ENCODE measurements at regions not wholly inside any gene's neighbourhood (a gene's known extent, or its start where the extent isn't known, plus 50 kb on each side); places are given as distances from the start of the nearest gene placed in this dataset.

GRCh38 chr13:42485272-42485671 is 88.7 kb upstream of the TNFSF11 start:
- Histone ChIP-seq H2BK12ac (ENCODE audit: low read length in 2 of 2) (peak overlapping the region in 1 of 2 experiments; percentile 14), H3K9ac (ENCODE audit: low read length) (no peak overlapping the region), H3K23ac (ENCODE audit: low read length in 2 of 2) (no peak overlapping the region), H2AFZ (ENCODE audit: low read depth, low read length) (no peak overlapping the region), H3K4ac (ENCODE audit: low read depth in 1 of 2, low read length in 2 of 2) (peak overlapping the region in 1 of 2 experiments; percentile 3), H4K8ac (ENCODE audit: low read length) (no peak overlapping the region), H2BK120ac (ENCODE audit: low read depth, low read length) (no peak overlapping the region), H3K4me1 (ENCODE audit: control insufficient read depth, insufficient read depth, low read depth, low read length) (peaks cover 1% of the 10 kb centered on the region), H3K4me2 (ENCODE audit: low read length, poor library complexity, severe bottlenecking) (no peak overlapping the region), H3K18ac (ENCODE audit: low read depth in 1 of 2, low read length in 2 of 2) (peak overlapping the region in 1 of 2 experiments; percentile 48), H2BK15ac (ENCODE audit: low read depth, poor library complexity, severe bottlenecking) (no peak overlapping the region), H2BK5ac (ENCODE audit: low read depth, low read length, poor library complexity, severe bottlenecking) (no peak overlapping the region), H3K27me3 (ENCODE audit: control insufficient read depth in 1 of 2, insufficient read depth in 1 of 2, low read length in 2 of 2) (peaks cover 0 to 23% of the 10 kb centered on the region in 2 experiments), H4K91ac (ENCODE audit: low read length) (no peak overlapping the region), H3K79me1 (replicated peaks; ENCODE audit: low read length, poor library complexity, severe bottlenecking) (no peaks in the 10 kb centered on the region), H3K4me3 (ENCODE audit: insufficient read depth in 1 of 2, low read depth in 1 of 2, low read length in 2 of 2) (no peak overlapping the region), H3K36me3 (ENCODE audit: control insufficient read depth in 1 of 2, insufficient read depth in 2 of 2, low read depth in 1 of 2, low read length in 2 of 2) (no peaks in the 10 kb centered on the region), H3K9me3 (ENCODE audit: control insufficient read depth, low read length) (no peaks in the 10 kb centered on the region), H2AK5ac (ENCODE audit: low read length, severe bottlenecking) (no peak overlapping the region), H3K14ac (ENCODE audit: low read length in 2 of 2) (no peak overlapping the region), H3K27ac (ENCODE audit: low read length, poor library complexity, severe bottlenecking) (no peak overlapping the region)
- 100% methylated on average over 1 of the region's 2 CpGs for WGBS
- no peak for DNase-seq

GRCh38 chr13:42486711-42487198 is 87.2 kb upstream of the TNFSF11 start:
- H4K8ac ChIP-seq (ENCODE audit: low read length), result no peak overlapping the region
- no peak overlapping the region for H3K23ac ChIP-seq (ENCODE audit: low read length in 2 of 2)
- H2BK15ac ChIP-seq (ENCODE audit: low read depth, poor library complexity, severe bottlenecking), result no peak overlapping the region
- H2BK12ac ChIP-seq (ENCODE audit: low read length in 2 of 2), result no peak overlapping the region
- peak overlapping the region; percentile 18 for H3K9ac ChIP-seq (ENCODE audit: low read length)
- peaks cover 1% of the 10 kb centered on the region for H3K4me1 ChIP-seq (ENCODE audit: control insufficient read depth, insufficient read depth, low read depth, low read length)
- H3K9me3 ChIP-seq (ENCODE audit: control insufficient read depth, low read length), result no peaks in the 10 kb centered on the region
- peak overlapping the region; percentile 10 for H3K27ac ChIP-seq (ENCODE audit: low read length, poor library complexity, severe bottlenecking)
- H3K36me3 ChIP-seq (ENCODE audit: control insufficient read depth in 1 of 2, insufficient read depth in 2 of 2, low read depth in 1 of 2, low read length in 2 of 2), result no peaks in the 10 kb centered on the region
- no peaks in the 10 kb centered on the region for H3K79me1 ChIP-seq (replicated peaks; ENCODE audit: low read length, poor library complexity, severe bottlenecking)
- H3K27me3 ChIP-seq (ENCODE audit: control insufficient read depth in 1 of 2, insufficient read depth in 1 of 2, low read length in 2 of 2), result peaks cover 0 to 33% of the 10 kb centered on the region in 2 experiments
- 0% methylated on average over 1 of the region's 3 CpGs for WGBS
- no peak overlapping the region for H3K4ac ChIP-seq (ENCODE audit: low read depth in 1 of 2, low read length in 2 of 2)
- H4K91ac ChIP-seq (ENCODE audit: low read length), result no peak overlapping the region
- H3K14ac ChIP-seq (ENCODE audit: low read length in 2 of 2), result no peak overlapping the region
- H2AFZ ChIP-seq (ENCODE audit: low read depth, low read length), result no peak overlapping the region
- H3K4me3 ChIP-seq (ENCODE audit: insufficient read depth in 1 of 2, low read depth in 1 of 2, low read length in 2 of 2), result peak overlapping the region in 1 of 2 experiments; percentile 10
- peak; percentile 91 for DNase-seq
- H3K18ac ChIP-seq (ENCODE audit: low read depth in 1 of 2, low read length in 2 of 2), result no peak overlapping the region
- H3K4me2 ChIP-seq (ENCODE audit: low read length, poor library complexity, severe bottlenecking), result no peak overlapping the region
- no peak overlapping the region for H2AK5ac ChIP-seq (ENCODE audit: low read length, severe bottlenecking)
- no peak overlapping the region for H2BK5ac ChIP-seq (ENCODE audit: low read depth, low read length, poor library complexity, severe bottlenecking)
- no peak overlapping the region for H2BK120ac ChIP-seq (ENCODE audit: low read depth, low read length)

- H3K27me3 ChIP-seq (ENCODE audit: control insufficient read depth in 1 of 2, insufficient read depth in 1 of 2, low read length in 2 of 2), result peaks cover 0 to 38% of the 10 kb centered on the region in 2 experiments
- no peak overlapping the region for H2BK12ac ChIP-seq (ENCODE audit: low read length in 2 of 2)
- no CpG with 5 or more reads among the region's 5 CpGs for WGBS
- no peak overlapping the region for H3K14ac ChIP-seq (ENCODE audit: low read length in 2 of 2)
- H3K4me1 ChIP-seq (ENCODE audit: control insufficient read depth, insufficient read depth, low read depth, low read length), result peaks cover 1% of the 10 kb centered on the region
- H3K36me3 ChIP-seq (ENCODE audit: control insufficient read depth in 1 of 2, insufficient read depth in 2 of 2, low read depth in 1 of 2, low read length in 2 of 2), result no peaks in the 10 kb centered on the region
- no peak overlapping the region for H3K23ac ChIP-seq (ENCODE audit: low read length in 2 of 2)
- no peak overlapping the region for H3K4me2 ChIP-seq (ENCODE audit: low read length, poor library complexity, severe bottlenecking)
- no peak overlapping the region for H2AK5ac ChIP-seq (ENCODE audit: low read length, severe bottlenecking)
- no peak overlapping the region for H4K91ac ChIP-seq (ENCODE audit: low read length)
- no peak for DNase-seq
- no peak overlapping the region for H2BK5ac ChIP-seq (ENCODE audit: low read depth, low read length, poor library complexity, severe bottlenecking)
- no peak overlapping the region for H3K9ac ChIP-seq (ENCODE audit: low read length)
- H3K4ac ChIP-seq (ENCODE audit: low read depth in 1 of 2, low read length in 2 of 2), result no peak overlapping the region
- no peaks in the 10 kb centered on the region for H3K9me3 ChIP-seq (ENCODE audit: control insufficient read depth, low read length)
- peak overlapping the region; percentile 14 for H3K27ac ChIP-seq (ENCODE audit: low read length, poor library complexity, severe bottlenecking)
- no peak overlapping the region for H2BK120ac ChIP-seq (ENCODE audit: low read depth, low read length)
- no peaks in the 10 kb centered on the region for H3K79me1 ChIP-seq (replicated peaks; ENCODE audit: low read length, poor library complexity, severe bottlenecking)
- no peak overlapping the region for H3K18ac ChIP-seq (ENCODE audit: low read depth in 1 of 2, low read length in 2 of 2)
- no peak overlapping the region for H2BK15ac ChIP-seq (ENCODE audit: low read depth, poor library complexity, severe bottlenecking)
- no peak overlapping the region for H3K4me3 ChIP-seq (ENCODE audit: insufficient read depth in 1 of 2, low read depth in 1 of 2, low read length in 2 of 2)
- no peak overlapping the region for H2AFZ ChIP-seq (ENCODE audit: low read depth, low read length)
- H4K8ac ChIP-seq (ENCODE audit: low read length), result no peak overlapping the region
Observed at GRCh38 chr13:42487221-42487620, 86.7 kb upstream of the TNFSF11 start.

- Histone ChIP-seq H2BK120ac (ENCODE audit: low read depth, low read length) (no peak overlapping the region), H3K27me3 (ENCODE audit: control insufficient read depth in 1 of 2, insufficient read depth in 1 of 2, low read length in 2 of 2) (peaks cover 0 to 24% of the 10 kb centered on the region in 2 experiments), H4K91ac (ENCODE audit: low read length) (no peak overlapping the region), H3K36me3 (ENCODE audit: control insufficient read depth in 1 of 2, insufficient read depth in 2 of 2, low read depth in 1 of 2, low read length in 2 of 2) (no peaks in the 10 kb centered on the region), H3K27ac (ENCODE audit: low read length, poor library complexity, severe bottlenecking) (no peak overlapping the region), H2BK5ac (ENCODE audit: low read depth, low read length, poor library complexity, severe bottlenecking) (no peak overlapping the region), H4K8ac (ENCODE audit: low read length) (no peak overlapping the region), H3K79me1 (replicated peaks; ENCODE audit: low read length, poor library complexity, severe bottlenecking) (no peaks in the 10 kb centered on the region), H3K4me2 (ENCODE audit: low read length, poor library complexity, severe bottlenecking) (no peak overlapping the region), H3K14ac (ENCODE audit: low read length in 2 of 2) (peak overlapping the region in 1 of 2 experiments; percentile 35), H3K9me3 (ENCODE audit: control insufficient read depth, low read length) (no peaks in the 10 kb centered on the region), H3K18ac (ENCODE audit: low read depth in 1 of 2, low read length in 2 of 2) (no peak overlapping the region), H2BK12ac (ENCODE audit: low read length in 2 of 2) (peak overlapping the region in 1 of 2 experiments; percentile 45), H2BK15ac (ENCODE audit: low read depth, poor library complexity, severe bottlenecking) (no peak overlapping the region), H3K23ac (ENCODE audit: low read length in 2 of 2) (no peak overlapping the region), H3K4me3 (ENCODE audit: insufficient read depth in 1 of 2, low read depth in 1 of 2, low read length in 2 of 2) (no peak overlapping the region), H3K9ac (ENCODE audit: low read length) (no peak overlapping the region), H3K4ac (ENCODE audit: low read depth in 1 of 2, low read length in 2 of 2) (peak overlapping the region in 1 of 2 experiments; percentile 32), H3K4me1 (ENCODE audit: control insufficient read depth, insufficient read depth, low read depth, low read length) (peaks cover 1% of the 10 kb centered on the region), H2AFZ (ENCODE audit: low read depth, low read length) (no peak overlapping the region), H2AK5ac (ENCODE audit: low read length, severe bottlenecking) (no peak overlapping the region)
- no peak for DNase-seq
- 95% methylated on average over 3 of the region's 5 CpGs for WGBS
Observed at GRCh38 chr13:42490676-42491075, 83.3 kb upstream of the TNFSF11 start.
